Prostate gland (tissue), 2 donors: ENCODE measurements at regions not wholly inside any gene's neighbourhood (a gene's known extent, or its start where the extent isn't known, plus 50 kb on each side); places are given as distances from the start of the nearest gene placed in this dataset.

ENCODE experiments used
- DNase-seq: peaks from one replicate; pipeline ENCODE4 v3.0.0-alpha.2; 2019; ENCODE audit warnings: low spot score
- H3K27ac ChIP-seq, 2 donors: fragments of 200-600 bp; sonication (generic); 2 replicates each; pipeline ENCODE4 v1.5.1; 2017 to 2019
- H3K27me3 ChIP-seq: fragments of 200-600 bp; sonication (generic); replicated peaks from 2 replicates; pipeline ENCODE4 v1.5.1; 2019; ENCODE audit not compliant: insufficient read depth
- H3K36me3 ChIP-seq, 2 donors: fragments of 200-600 bp; sonication (generic); 1 replicate in 1 of 2; 2 replicates in 1 of 2; pipeline versions ENCODE4 v1.5.1 to v1.8.1; 2017 to 2019
- H3K4me1 ChIP-seq: fragments of 200-600 bp; sonication (generic); replicated peaks from 2 replicates; pipeline ENCODE4 v1.5.1; 2019
- H3K4me3 ChIP-seq, 2 donors: fragments of 200-600 bp; sonication (generic); 2 replicates each; pipeline ENCODE4 v1.5.1; 2017 to 2019
- H3K9me3 ChIP-seq: fragments of 200-600 bp; sonication (generic); 2 replicates; pipeline ENCODE4 v1.5.1; 2017
- POLR2A ChIP-seq: fragments of 450-650 bp; IDR thresholded peaks from one replicate; pipeline ENCODE4 v1.6.1; 2016; ENCODE audit warnings: antibody characterized with exemption, mild to moderate bottlenecking
- POLR2AphosphoS5 ChIP-seq: sonication (generic); formaldehyde crosslinking; IDR thresholded peaks from one replicate; pipeline ENCODE4 v1.6.1; 2017; ENCODE audit warnings: antibody characterized with exemption
- WGBS: methylation state at CpG from one replicate; pipeline ENCODE4 v1.1.5; 2018; 5-methylcytosine and 5-hydroxymethylcytosine counted together
- intact Hi-C: fragments of 100-400 bp; cut with DNase I; formaldehyde crosslinking; loops from one replicate; pipeline ENCODE4 v1.14.2; 2022
- TF ChIP-seq, protein P1 (sequence below), 4 experiments: fragments of 200-600 bp in 2 of 4; fragments of 450-650 bp in 2 of 4; sonication (generic) in 2 of 4; IDR thresholded peaks; 1 replicate in 3 of 4; 2 replicates in 1 of 4; pipeline ENCODE4 v1.5.1; 2016 to 2019; ENCODE audit warnings: antibody characterized with exemption in 4 of 4, mild to moderate bottlenecking in 2 of 4, moderate library complexity in 2 of 4

DNA sequence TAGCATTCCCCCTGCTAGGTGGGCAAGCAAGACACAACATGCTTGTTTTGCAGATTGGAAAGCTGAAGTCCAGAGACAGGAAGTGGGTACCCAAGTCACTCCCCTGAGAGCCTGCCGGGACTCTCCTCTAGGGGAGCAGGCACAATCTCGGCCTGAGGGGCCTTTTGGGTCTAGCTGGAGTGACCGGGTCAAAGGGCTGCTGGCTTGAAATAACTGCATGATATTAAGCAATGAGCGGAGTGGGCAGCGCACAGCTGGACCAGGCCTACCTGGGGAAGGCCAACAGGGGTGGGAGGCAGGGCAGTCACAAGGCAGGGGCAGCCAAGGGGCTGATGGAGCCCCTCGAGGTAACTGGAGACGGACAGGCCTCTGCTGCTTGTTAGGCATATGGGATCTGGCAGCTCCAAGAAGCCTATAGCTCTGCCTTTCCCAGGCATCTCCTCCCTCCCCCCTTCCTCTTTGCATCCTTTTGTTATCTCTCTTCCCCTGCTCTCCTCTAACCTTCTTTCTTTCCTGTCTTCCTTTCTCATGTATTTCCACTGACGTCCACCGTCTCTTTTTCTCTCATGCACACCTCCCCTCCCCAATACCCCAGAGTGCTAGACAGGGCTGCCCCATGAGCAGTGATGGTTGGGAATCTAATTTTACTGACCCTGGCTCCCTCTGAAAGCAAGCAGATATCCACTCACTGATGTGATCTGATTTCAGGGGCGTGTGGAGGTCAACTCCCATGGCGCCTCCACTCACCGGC lies 237.5 kb downstream of the LOXHD1 start:
- intact Hi-C loops = no loop called here
- Histone ChIP-seq H3K27ac (peak overlapping the region; percentile 27 to 51), H3K4me1 (no peaks in the 10 kb centered on the region), H3K27me3 (no peaks in the 10 kb centered on the region), H3K4me3 (no peak overlapping the region), H3K9me3 (no peaks in the 10 kb centered on the region), H3K36me3 (no peaks in the 10 kb centered on the region)
- TF ChIP-seq POLR2A = no peak
- TF ChIP-seq, protein P1, sequence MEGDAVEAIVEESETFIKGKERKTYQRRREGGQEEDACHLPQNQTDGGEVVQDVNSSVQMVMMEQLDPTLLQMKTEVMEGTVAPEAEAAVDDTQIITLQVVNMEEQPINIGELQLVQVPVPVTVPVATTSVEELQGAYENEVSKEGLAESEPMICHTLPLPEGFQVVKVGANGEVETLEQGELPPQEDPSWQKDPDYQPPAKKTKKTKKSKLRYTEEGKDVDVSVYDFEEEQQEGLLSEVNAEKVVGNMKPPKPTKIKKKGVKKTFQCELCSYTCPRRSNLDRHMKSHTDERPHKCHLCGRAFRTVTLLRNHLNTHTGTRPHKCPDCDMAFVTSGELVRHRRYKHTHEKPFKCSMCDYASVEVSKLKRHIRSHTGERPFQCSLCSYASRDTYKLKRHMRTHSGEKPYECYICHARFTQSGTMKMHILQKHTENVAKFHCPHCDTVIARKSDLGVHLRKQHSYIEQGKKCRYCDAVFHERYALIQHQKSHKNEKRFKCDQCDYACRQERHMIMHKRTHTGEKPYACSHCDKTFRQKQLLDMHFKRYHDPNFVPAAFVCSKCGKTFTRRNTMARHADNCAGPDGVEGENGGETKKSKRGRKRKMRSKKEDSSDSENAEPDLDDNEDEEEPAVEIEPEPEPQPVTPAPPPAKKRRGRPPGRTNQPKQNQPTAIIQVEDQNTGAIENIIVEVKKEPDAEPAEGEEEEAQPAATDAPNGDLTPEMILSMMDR (IDR thresholded peaks at IDR 0.05) = no peak
- TF ChIP-seq POLR2AphosphoS5 = no peak
- no peak for DNase-seq
- WGBS = 58% methylated on average over 12 of the region's 12 CpGs

DNA sequence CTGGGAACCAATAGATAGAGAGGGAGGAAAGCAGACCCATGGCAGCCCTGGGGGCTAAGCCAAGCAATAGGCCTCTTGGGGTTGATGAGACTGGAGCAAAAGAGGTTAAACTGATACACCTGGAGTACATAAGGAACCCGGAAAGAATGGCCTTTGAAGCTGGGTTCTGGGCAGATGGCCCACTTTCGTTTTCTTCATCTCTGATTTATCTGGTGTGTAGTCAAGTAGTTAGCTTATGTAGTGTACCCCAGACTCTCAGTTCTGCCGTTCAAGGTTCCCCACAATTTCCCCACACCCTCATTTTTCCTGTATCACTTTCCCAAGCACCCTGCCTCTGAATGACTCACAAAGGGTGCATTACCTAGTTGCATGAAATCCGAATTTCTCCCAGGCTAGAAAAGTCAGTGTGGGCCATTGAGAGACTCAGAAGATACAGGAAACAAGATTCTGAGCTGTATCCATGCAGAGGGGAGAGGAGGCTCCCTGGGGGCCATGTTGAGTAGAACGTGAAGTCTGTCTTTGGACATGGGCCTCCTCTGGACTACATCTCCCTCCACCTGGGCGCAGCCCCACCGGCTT lies 235.0 kb downstream of the LOXHD1 start:
- 60% methylated on average over 7 of the region's 7 CpGs for WGBS
- H3K9me3 ChIP-seq = no peaks in the 10 kb centered on the region
- DNase-seq = peak; percentile 65
- no peaks in the 10 kb centered on the region for H3K4me1 ChIP-seq
- intact Hi-C loops = no loop called here
- H3K36me3 ChIP-seq = no peaks in the 10 kb centered on the region
- H3K27me3 ChIP-seq = no peaks in the 10 kb centered on the region
- no peak overlapping the region for H3K4me3 ChIP-seq
- peak overlapping the region in 1 of 2 donors; percentile 13 for H3K27ac ChIP-seq
- TF ChIP-seq POLR2A (no peak), POLR2AphosphoS5 (peak; percentile 46)
- TF ChIP-seq, protein P1 (IDR thresholded peaks at IDR 0.05) = no peak

DNA sequence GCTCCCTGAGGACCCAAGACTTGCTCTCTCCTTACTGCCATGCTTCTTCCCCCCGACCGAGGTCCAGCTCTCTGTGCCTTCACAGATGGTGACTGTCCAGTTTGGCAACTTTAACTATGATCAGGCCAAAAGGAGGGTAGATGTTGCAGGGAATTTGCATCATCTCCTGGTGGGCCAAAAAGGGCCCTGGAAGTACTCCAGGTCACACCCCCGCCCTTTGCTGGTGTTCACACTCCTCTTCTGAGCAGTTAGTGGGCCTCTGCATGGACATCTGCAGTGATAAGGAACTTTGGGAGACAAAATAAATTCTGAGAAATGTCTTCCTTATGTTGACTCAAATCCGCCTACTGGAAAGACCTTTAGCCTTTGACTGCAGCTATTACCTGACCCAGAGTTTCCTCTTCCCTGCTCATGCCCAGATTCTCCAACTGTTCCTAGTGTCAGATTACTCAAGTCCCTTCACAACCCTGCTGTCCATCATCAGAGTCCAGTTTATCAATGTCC lies 234.4 kb downstream of the LOXHD1 start:
- H3K9me3 ChIP-seq = no peaks in the 10 kb centered on the region
- intact Hi-C loops = no loop called here
- H3K4me3 ChIP-seq = no peak overlapping the region
- no peak for DNase-seq
- no peak for TF ChIP-seq POLR2A
- no peak for TF ChIP-seq POLR2AphosphoS5
- TF ChIP-seq, protein P1 (IDR thresholded peaks at IDR 0.05) = no peak
- WGBS = 84% methylated on average over 4 of the region's 4 CpGs
- no peaks in the 10 kb centered on the region for H3K36me3 ChIP-seq
- H3K4me1 ChIP-seq = no peaks in the 10 kb centered on the region
- no peak overlapping the region for H3K27ac ChIP-seq
- H3K27me3 ChIP-seq = no peaks in the 10 kb centered on the region

DNA sequence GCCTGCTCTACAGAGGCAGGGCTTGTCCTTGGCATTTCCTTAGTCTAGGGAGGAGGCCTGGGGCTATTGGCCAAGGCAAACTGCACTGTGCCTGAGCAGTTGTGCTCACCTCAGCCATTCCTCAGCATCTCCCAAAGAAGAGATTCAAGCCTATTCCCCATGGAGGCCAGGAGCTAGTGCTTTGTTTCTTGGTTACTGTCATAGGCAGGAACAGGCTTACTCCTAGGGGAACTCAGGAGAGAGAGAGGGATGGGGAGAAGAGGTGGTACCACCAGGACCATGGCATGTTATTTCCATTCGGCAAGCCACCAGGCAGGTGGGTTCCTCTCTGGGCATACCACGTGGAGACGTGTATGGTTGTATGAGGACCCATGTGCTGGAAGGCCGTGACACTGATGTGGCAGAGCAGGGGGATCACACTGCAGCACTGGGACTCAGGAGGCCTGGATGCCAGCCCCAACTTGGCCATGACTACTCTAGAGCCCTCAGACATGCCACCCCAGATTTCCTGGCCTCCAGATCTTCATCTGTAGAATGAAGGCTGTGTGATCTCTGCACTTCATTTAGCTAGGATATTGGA lies 233.7 kb downstream of the LOXHD1 start:
- Histone ChIP-seq H3K27me3 (no peaks in the 10 kb centered on the region), H3K4me1 (no peaks in the 10 kb centered on the region), H3K9me3 (no peaks in the 10 kb centered on the region), H3K4me3 (no peak overlapping the region), H3K36me3 (no peaks in the 10 kb centered on the region), H3K27ac (no peak overlapping the region)
- TF ChIP-seq POLR2A = no peak
- no peak for TF ChIP-seq POLR2AphosphoS5
- intact Hi-C loops = no loop called here
- DNase-seq = no peak
- WGBS = 92% methylated on average over 4 of the region's 4 CpGs

DNA sequence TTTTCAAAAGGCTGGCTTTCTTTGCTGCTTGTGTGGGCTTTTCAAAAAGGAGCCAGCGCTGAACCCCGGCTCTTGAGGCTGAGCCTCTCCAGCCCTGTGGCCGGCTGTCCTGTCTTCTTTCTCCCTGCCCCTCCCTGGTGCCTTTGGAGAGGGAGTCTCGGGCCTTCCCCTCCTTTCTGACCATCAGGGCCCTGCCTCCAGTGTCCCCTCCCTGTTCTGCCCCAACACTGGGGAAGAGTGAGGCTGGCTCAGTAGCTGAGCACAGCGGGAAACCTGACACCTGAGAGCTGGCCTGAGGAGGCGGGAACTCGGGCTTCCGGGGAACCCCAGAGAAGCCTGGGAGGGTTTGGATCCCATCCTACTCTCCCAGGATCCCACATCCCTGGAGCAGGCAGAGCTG lies 232.1 kb downstream of the LOXHD1 start:
- intact Hi-C loops = no loop called here
- H3K4me1 ChIP-seq = no peaks in the 10 kb centered on the region
- TF ChIP-seq POLR2AphosphoS5 (peak; percentile 65), POLR2A (peak; percentile 20)
- TF ChIP-seq, protein P1 (IDR thresholded peaks at IDR 0.05) = no peak
- H3K36me3 ChIP-seq = no peaks in the 10 kb centered on the region
- H3K27me3 ChIP-seq = no peaks in the 10 kb centered on the region
- DNase-seq = peak; percentile 69
- peak overlapping the region; percentile 32 to 39 for H3K27ac ChIP-seq
- no peaks in the 10 kb centered on the region for H3K9me3 ChIP-seq
- no peak overlapping the region for H3K4me3 ChIP-seq
- 25% methylated on average over 8 of the region's 8 CpGs for WGBS
